ENCODE measurements at regions not wholly inside any gene's neighbourhood (a gene's known extent, or its start where the extent isn't known, plus 50 kb on each side); places are given as distances from the start of the nearest gene placed in this dataset.
A peak's percentile ranks its signal among the peaks of the same experiment; 100 is the strongest.

DNA sequence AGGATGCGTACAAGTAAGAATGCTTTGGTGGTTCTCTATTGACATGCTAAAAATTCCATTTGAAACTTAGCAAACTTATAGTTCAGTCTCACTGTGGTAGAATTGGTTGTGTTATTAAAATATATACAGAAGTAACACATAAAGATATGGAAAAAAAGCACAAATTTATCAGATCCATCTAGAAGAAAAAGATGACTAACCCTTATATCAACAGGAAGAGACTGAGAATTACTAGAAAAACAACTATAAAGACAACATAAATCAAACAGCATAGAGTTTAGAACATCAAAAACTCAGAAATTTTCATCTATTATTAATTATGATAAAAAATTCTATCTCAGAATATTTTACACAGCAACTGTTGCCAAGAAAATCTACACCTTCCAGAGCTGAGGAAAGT lies 491.0 kb downstream of the ETNK1 start:
- ATAC-seq = no peak
- 82 to 83% methylated on average over 1 of the region's 1 CpG for WGBS, 2 donors
- Histone ChIP-seq H3K27me3 (no peaks in the 10 kb centered on the region), H3K27ac (no peak overlapping the region), H3K4me1 (no peaks in the 10 kb centered on the region), H3K4me3 (no peak overlapping the region), H3K9me3 (no peaks in the 10 kb centered on the region), H3K36me3 (replicated peaks in 1 of 2; ENCODE audit: insufficient read depth in 1 of 2, low read depth in 2 of 2) (no peaks in the 10 kb centered on the region)
- no peak for DNase-seq
- intact Hi-C loops (cut with DNase I) = no loop called here
- no peak for TF ChIP-seq POLR2A (IDR thresholded peaks at IDR 0.05)
- TF ChIP-seq, protein P1, sequence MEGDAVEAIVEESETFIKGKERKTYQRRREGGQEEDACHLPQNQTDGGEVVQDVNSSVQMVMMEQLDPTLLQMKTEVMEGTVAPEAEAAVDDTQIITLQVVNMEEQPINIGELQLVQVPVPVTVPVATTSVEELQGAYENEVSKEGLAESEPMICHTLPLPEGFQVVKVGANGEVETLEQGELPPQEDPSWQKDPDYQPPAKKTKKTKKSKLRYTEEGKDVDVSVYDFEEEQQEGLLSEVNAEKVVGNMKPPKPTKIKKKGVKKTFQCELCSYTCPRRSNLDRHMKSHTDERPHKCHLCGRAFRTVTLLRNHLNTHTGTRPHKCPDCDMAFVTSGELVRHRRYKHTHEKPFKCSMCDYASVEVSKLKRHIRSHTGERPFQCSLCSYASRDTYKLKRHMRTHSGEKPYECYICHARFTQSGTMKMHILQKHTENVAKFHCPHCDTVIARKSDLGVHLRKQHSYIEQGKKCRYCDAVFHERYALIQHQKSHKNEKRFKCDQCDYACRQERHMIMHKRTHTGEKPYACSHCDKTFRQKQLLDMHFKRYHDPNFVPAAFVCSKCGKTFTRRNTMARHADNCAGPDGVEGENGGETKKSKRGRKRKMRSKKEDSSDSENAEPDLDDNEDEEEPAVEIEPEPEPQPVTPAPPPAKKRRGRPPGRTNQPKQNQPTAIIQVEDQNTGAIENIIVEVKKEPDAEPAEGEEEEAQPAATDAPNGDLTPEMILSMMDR (IDR thresholded peaks at IDR 0.05) = no peak

DNA sequence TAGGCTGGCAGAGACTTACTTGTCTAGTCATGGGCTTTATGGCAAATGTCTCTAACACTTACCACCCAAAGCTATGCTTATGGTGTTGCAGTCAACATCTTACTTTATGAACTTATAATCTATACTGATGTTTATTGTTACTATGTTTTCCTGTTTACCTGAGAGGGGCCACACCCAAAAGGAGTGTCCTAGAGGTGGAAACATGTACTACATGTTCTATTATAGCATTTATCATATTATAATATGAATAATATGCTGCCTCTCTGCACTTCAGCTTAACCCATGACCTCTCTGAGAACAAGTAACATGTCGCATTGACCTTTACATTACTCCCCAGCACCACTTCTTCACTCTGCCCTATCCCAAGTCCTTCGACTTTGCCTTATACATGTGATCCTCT lies 501.8 kb downstream of the ETNK1 start:
- intact Hi-C loops (cut with DNase I) = no loop called here
- WGBS, 2 donors = 14 to 17% methylated on average over 2 of the region's 2 CpGs
- ATAC-seq (no peak), DNase-seq (no peak)
- Histone ChIP-seq H3K36me3 (replicated peaks in 1 of 2; ENCODE audit: insufficient read depth in 1 of 2, low read depth in 2 of 2) (no peaks in the 10 kb centered on the region), H3K27me3 (no peaks in the 10 kb centered on the region), H3K4me3 (no peak overlapping the region), H3K27ac (no peak overlapping the region), H3K4me1 (no peaks in the 10 kb centered on the region), H3K9me3 (no peaks in the 10 kb centered on the region)
- TF ChIP-seq, protein P1 (IDR thresholded peaks at IDR 0.05) = peak in 1 of 7 experiments; percentile 15
- TF ChIP-seq POLR2A (IDR thresholded peaks at IDR 0.05) = no peak

DNA sequence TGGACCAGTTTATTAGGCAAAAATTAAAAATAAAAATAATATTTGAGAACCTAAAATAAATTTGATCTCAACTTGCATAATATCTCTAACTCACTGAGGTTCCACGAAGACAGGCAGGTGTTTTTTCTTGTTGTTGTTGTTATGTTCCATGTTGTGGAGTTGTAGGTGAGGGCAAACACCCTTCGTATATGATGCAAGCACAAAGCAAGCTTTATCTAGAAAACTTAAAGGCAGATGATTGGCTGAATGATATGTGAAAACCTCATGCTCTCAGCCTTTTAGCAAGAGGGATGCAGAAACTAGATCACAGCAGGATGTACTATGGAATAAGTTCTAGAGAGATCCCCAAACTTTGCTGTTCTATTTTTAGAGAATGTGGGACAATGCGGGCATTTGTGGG lies 502.7 kb downstream of the ETNK1 start:
- H3K4me1 ChIP-seq = no peaks in the 10 kb centered on the region
- WGBS, 2 donors = 63 to 72% methylated on average over 3 of the region's 3 CpGs
- no peak overlapping the region for H3K4me3 ChIP-seq
- no peaks in the 10 kb centered on the region for H3K27me3 ChIP-seq
- intact Hi-C loops (cut with DNase I) = no loop called here
- DNase-seq (no peak), ATAC-seq (no peak)
- H3K9me3 ChIP-seq = no peaks in the 10 kb centered on the region
- H3K36me3 ChIP-seq (replicated peaks in 1 of 2; ENCODE audit: insufficient read depth in 1 of 2, low read depth in 2 of 2) = no peaks in the 10 kb centered on the region
- no peak for TF ChIP-seq POLR2A (IDR thresholded peaks at IDR 0.05)
- TF ChIP-seq, protein P1 (IDR thresholded peaks at IDR 0.05) = no peak
- no peak overlapping the region for H3K27ac ChIP-seq

DNA sequence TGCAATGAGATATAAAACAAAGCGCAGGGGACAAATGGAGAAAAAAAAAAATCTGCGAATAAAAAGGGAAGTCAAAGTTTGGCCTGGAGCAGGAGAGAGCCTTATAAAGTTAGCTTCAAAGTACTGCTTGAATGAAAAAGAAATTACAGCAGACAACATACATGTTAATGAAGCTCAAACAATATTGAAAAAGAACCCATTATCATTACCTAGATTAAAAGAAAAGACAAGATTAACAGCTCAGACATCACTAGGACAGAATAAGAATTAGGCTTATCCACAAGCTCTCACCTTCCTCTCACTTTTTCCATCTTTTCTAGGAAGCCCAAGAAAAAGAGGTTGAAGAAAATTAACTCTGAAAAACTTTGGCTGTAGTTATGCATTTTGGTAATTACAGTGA lies 503.5 kb downstream of the ETNK1 start:
- no peak for TF ChIP-seq POLR2A (IDR thresholded peaks at IDR 0.05)
- TF ChIP-seq, protein P1 (IDR thresholded peaks at IDR 0.05) = no peak
- intact Hi-C loops (cut with DNase I) = no loop called here
- H3K27me3 ChIP-seq = no peaks in the 10 kb centered on the region
- whole genome bisulfite sequencing, 2 donors = 65 to 68% methylated on average over 2 of the region's 2 CpGs
- H3K9me3 ChIP-seq = no peaks in the 10 kb centered on the region
- DNase-seq = no peak
- ATAC-seq = no peak
- H3K36me3 ChIP-seq (replicated peaks in 1 of 2; ENCODE audit: insufficient read depth in 1 of 2, low read depth in 2 of 2) = no peaks in the 10 kb centered on the region
- no peak overlapping the region for H3K4me3 ChIP-seq
- H3K4me1 ChIP-seq = no peaks in the 10 kb centered on the region
- H3K27ac ChIP-seq = no peak overlapping the region

DNA sequence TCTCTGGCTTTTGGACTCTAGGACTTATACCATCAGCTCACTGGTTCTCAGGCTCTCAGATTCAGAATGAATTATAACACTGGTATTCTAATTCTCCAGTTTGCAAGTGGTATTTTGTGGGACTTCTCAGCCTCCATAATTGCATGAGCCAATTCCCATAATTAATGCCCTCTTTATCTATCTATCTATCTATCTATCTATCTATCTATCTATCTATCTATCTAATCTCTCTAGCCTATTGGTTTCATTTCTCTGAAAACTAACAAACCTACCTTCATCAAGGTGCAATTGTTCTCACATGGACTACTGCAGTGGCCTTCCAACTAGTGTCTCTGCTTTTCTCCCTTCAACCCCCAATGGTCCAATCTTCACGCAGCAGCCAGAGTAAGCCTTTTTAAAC lies 507.4 kb downstream of the ETNK1 start:
- TF ChIP-seq, protein P1 (IDR thresholded peaks at IDR 0.05) = no peak
- TF ChIP-seq POLR2A (IDR thresholded peaks at IDR 0.05) = no peak
- Histone ChIP-seq H3K4me3 (no peak overlapping the region), H3K4me1 (no peaks in the 10 kb centered on the region), H3K9me3 (no peaks in the 10 kb centered on the region), H3K27ac (no peak overlapping the region), H3K27me3 (no peaks in the 10 kb centered on the region), H3K36me3 (replicated peaks in 1 of 2; ENCODE audit: insufficient read depth in 1 of 2, low read depth in 2 of 2) (no peaks in the 10 kb centered on the region)
- ATAC-seq (no peak), DNase-seq (no peak)
- intact Hi-C loops (cut with DNase I) = no loop called here
- WGBS, 2 donors = 84 to 88% methylated on average over 1 of the region's 1 CpG
